ENCODE measurements at regions not wholly inside any gene's neighbourhood (a gene's known extent, or its start where the extent isn't known, plus 50 kb on each side); places are given as distances from the start of the nearest gene placed in this dataset.

GRCh38 chr5:159398936-159399335 is 68.6 kb upstream of the IL12B start:
- H3K4me3 ChIP-seq, result no peak overlapping the region
- TF ChIP-seq, protein P1, sequence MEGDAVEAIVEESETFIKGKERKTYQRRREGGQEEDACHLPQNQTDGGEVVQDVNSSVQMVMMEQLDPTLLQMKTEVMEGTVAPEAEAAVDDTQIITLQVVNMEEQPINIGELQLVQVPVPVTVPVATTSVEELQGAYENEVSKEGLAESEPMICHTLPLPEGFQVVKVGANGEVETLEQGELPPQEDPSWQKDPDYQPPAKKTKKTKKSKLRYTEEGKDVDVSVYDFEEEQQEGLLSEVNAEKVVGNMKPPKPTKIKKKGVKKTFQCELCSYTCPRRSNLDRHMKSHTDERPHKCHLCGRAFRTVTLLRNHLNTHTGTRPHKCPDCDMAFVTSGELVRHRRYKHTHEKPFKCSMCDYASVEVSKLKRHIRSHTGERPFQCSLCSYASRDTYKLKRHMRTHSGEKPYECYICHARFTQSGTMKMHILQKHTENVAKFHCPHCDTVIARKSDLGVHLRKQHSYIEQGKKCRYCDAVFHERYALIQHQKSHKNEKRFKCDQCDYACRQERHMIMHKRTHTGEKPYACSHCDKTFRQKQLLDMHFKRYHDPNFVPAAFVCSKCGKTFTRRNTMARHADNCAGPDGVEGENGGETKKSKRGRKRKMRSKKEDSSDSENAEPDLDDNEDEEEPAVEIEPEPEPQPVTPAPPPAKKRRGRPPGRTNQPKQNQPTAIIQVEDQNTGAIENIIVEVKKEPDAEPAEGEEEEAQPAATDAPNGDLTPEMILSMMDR (IDR thresholded peaks at IDR 0.05), result no peak
- TF ChIP-seq POLR2A (IDR thresholded peaks at IDR 0.05), result no peak
- H3K27me3 ChIP-seq, result no peaks in the 10 kb centered on the region
- no peaks in the 10 kb centered on the region for H3K36me3 ChIP-seq
- DNase-seq, result no peak
- no peaks in the 10 kb centered on the region for H3K9me3 ChIP-seq
- no peak overlapping the region for H3K27ac ChIP-seq
- no peaks in the 10 kb centered on the region for H3K4me1 ChIP-seq

- TF ChIP-seq, protein P1 (IDR thresholded peaks at IDR 0.05), result no peak
- TF ChIP-seq POLR2A (IDR thresholded peaks at IDR 0.05), result no peak
- Histone ChIP-seq H3K27me3 (no peaks in the 10 kb centered on the region), H3K9me3 (no peaks in the 10 kb centered on the region), H3K27ac (no peak overlapping the region), H3K4me1 (no peaks in the 10 kb centered on the region), H3K36me3 (no peaks in the 10 kb centered on the region), H3K4me3 (no peak overlapping the region)
- no peak for DNase-seq
These were observed 70.2 kb upstream of the IL12B start for GRCh38 chr5:159400476-159400875.

DNA sequence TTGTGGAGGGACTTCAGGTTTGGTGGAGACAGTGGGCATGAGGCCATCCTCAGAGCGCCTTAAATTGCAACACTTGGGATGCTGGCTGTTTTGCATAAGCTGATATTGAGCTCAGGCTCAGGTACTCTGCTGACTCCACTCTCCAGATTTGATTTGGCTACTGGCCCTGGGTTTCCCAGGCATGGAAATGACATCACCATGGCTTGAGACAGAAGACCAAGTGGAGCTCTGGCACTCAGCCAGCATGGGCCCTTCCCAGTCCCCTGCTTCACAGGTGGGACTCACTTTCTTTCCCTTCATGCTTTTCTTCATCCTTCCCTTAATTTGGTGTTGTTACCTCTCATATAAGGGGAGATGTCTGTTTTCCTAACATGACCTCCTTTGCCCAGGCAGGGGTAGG is 72.0 kb upstream of the IL12B start:
- no peaks in the 10 kb centered on the region for H3K9me3 ChIP-seq
- no peak overlapping the region for H3K27ac ChIP-seq
- H3K27me3 ChIP-seq, result no peaks in the 10 kb centered on the region
- H3K4me1 ChIP-seq, result no peaks in the 10 kb centered on the region
- H3K4me3 ChIP-seq, result no peak overlapping the region
- DNase-seq, result no peak
- H3K36me3 ChIP-seq, result no peaks in the 10 kb centered on the region
- TF ChIP-seq, protein P1 (IDR thresholded peaks at IDR 0.05), result no peak
- TF ChIP-seq POLR2A (IDR thresholded peaks at IDR 0.05), result no peak

- Histone ChIP-seq H3K4me1 (no peaks in the 10 kb centered on the region), H3K4me3 (no peak overlapping the region), H3K36me3 (no peaks in the 10 kb centered on the region), H3K9me3 (no peaks in the 10 kb centered on the region), H3K27ac (no peak overlapping the region), H3K27me3 (no peaks in the 10 kb centered on the region)
- DNase-seq, result no peak
- TF ChIP-seq POLR2A (IDR thresholded peaks at IDR 0.05), result no peak
- TF ChIP-seq, protein P1 (IDR thresholded peaks at IDR 0.05), result no peak
These were observed 72.6 kb upstream of the IL12B start for GRCh38 chr5:159402856-159403255.

GRCh38 chr5:159403906-159404681 is 73.8 kb upstream of the IL12B start:
- H3K4me1 ChIP-seq, result no peaks in the 10 kb centered on the region
- no peak for TF ChIP-seq POLR2A (IDR thresholded peaks at IDR 0.05)
- TF ChIP-seq, protein P1 (IDR thresholded peaks at IDR 0.05), result no peak
- no peaks in the 10 kb centered on the region for H3K27me3 ChIP-seq
- no peak for DNase-seq
- H3K9me3 ChIP-seq, result no peaks in the 10 kb centered on the region
- no peak overlapping the region for H3K27ac ChIP-seq
- no peaks in the 10 kb centered on the region for H3K36me3 ChIP-seq
- no peak overlapping the region for H3K4me3 ChIP-seq
